ENCODE measurements at regions not wholly inside any gene's neighbourhood (a gene's known extent, or its start where the extent isn't known, plus 50 kb on each side); places are given as distances from the start of the nearest gene placed in this dataset.

GRCh38 chr11:81002374-81002773 is 1561.5 kb upstream of the TENM4 start:
- intact Hi-C loops (cut with micrococcal nuclease): no loop called here
- Histone ChIP-seq H2BK15ac (ENCODE audit: low read depth, low read length) (no peak overlapping the region), H3K4ac (ENCODE audit: low read depth, low read length) (no peak overlapping the region), H4K91ac (ENCODE audit: insufficient read depth, low read depth, low read length) (no peak overlapping the region), H3K18ac (ENCODE audit: low read depth, low read length) (no peak overlapping the region), H2BK5ac (ENCODE audit: low read depth, low read length, poor library complexity, severe bottlenecking) (no peak overlapping the region), H3K4me3 (ENCODE audit: insufficient read depth, low read depth, low read length) (no peak overlapping the region), H4K5ac (ENCODE audit: low read depth, low read length) (no peak overlapping the region), H3K9me1 (ENCODE audit: insufficient read depth, low read length) (no peaks in the 10 kb centered on the region), H3K56ac (ENCODE audit: extremely low read depth, insufficient read depth, low read length) (no peak overlapping the region), H2BK120ac (ENCODE audit: low read depth, low read length) (no peak overlapping the region), H4K8ac (ENCODE audit: low read depth in 2 of 2, low read length in 2 of 2) (no peak overlapping the region), H2BK20ac (ENCODE audit: low read depth, low read length) (no peak overlapping the region), H3K27me3 (ENCODE audit: control insufficient read depth, insufficient read depth, low read length) (no peaks in the 10 kb centered on the region), H3K9me3 (ENCODE audit: control insufficient read depth, insufficient read depth, low read length) (no peaks in the 10 kb centered on the region), H3K14ac (replicated peaks; ENCODE audit: low read depth, low read length) (no peak overlapping the region), H3K9ac (ENCODE audit: low read depth, low read length) (no peak overlapping the region), H4K20me1 (ENCODE audit: insufficient read depth, low read length) (no peaks in the 10 kb centered on the region), H2AFZ (replicated peaks; ENCODE audit: low read length, poor library complexity) (no peak overlapping the region), H3K36me3 (ENCODE audit: control insufficient read depth, insufficient read depth, low read length) (no peaks in the 10 kb centered on the region), H2AK5ac (ENCODE audit: low read depth, low read length) (no peak overlapping the region), H2AK9ac (replicated peaks; ENCODE audit: low read depth, low read length, poor library complexity) (no peak overlapping the region), H3K4me2 (ENCODE audit: low read depth, low read length) (no peak overlapping the region), H3K27ac (ENCODE audit: insufficient read depth, low read length) (no peak overlapping the region), H3K4me1 (ENCODE audit: control insufficient read depth, insufficient read depth, low read length) (no peaks in the 10 kb centered on the region), H3K23ac (ENCODE audit: low read depth, low read length) (no peak overlapping the region), H3K79me1 (ENCODE audit: low read depth in 1 of 2, low read length in 2 of 2) (no peaks in the 10 kb centered on the region)
- BruUV-seq (replicated peaks): no TSS peak
- ATAC-seq (ENCODE audit: low read depth) (no peak), DNase-seq (no peak)
- in situ Hi-C loops (cut with MboI; ENCODE audit: low sequenced_read_pairs): no loop called here
- dilution Hi-C loops (cut with HindIII; ENCODE audit: low sequenced_read_pairs, unreplicated experiment): no loop called here
- ChIA-PET CTCF (no interaction called here), POLR2A (ENCODE audit: unreplicated experiment) (no interaction called here)
- WGBS, 2 experiments (ENCODE audit: extremely low coverage in 2 of 2, insufficient read length in 1 of 2): 100% methylated on average over 1 of the region's 4 CpGs; no CpG with 5 or more reads in 1 of the 2 experiments
- TF ChIP-seq FOS (IDR thresholded peaks at IDR 0.05; ENCODE audit: low read depth, low read length) (no peak), ELK1 (IDR thresholded peaks at IDR 0.05; ENCODE audit: borderline replicate concordance, low read depth, low read length) (no peak), MAFK (IDR thresholded peaks at IDR 0.05; ENCODE audit: low read depth, low read length) (no peak)
